AG10803 (cell line): ENCODE measurements at regions not wholly inside any gene's neighbourhood (a gene's known extent, or its start where the extent isn't known, plus 50 kb on each side); places are given as distances from the start of the nearest gene placed in this dataset.
"Not testable (repeated sequence)": the region's sequence is repeated elsewhere in the genome, so short reads cannot be mapped to it uniquely, and the experiment has no call there.

Experiments
- DNase-seq: peaks from one replicate; pipeline ENCODE4 v3.0.0; 2010; ENCODE audit warnings: low read depth
- H3K4me3 ChIP-seq: 2 replicates; pipeline ENCODE4 v1.5.1; 2011; ENCODE audit warnings: mild to moderate bottlenecking, low read length, control low read depth
- TF ChIP-seq, protein P1 (sequence below): conservative IDR thresholded peaks from 2 replicates; pipeline ENCODE4 v1.5.1; 2011; ENCODE audit warnings: mild to moderate bottlenecking, low read length, control low read depth, inconsistent platforms

DNA sequence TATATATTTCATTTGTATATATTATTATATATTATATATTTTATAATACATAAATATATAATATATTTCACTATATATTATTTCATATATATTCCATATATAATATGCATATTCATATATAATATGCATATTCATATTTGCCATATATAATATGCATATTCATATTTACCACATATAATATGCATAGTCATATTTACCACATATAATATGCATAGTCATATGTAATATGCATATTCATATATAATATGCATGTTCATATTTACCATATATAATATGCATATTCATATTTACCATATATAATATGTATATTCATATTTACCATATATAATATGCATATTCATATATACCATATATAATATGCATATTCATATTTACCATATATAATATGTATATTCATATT is 51.2 kb upstream of the GATA2 start:
- H3K4me3 ChIP-seq = no peak overlapping the region
- TF ChIP-seq, protein P1, sequence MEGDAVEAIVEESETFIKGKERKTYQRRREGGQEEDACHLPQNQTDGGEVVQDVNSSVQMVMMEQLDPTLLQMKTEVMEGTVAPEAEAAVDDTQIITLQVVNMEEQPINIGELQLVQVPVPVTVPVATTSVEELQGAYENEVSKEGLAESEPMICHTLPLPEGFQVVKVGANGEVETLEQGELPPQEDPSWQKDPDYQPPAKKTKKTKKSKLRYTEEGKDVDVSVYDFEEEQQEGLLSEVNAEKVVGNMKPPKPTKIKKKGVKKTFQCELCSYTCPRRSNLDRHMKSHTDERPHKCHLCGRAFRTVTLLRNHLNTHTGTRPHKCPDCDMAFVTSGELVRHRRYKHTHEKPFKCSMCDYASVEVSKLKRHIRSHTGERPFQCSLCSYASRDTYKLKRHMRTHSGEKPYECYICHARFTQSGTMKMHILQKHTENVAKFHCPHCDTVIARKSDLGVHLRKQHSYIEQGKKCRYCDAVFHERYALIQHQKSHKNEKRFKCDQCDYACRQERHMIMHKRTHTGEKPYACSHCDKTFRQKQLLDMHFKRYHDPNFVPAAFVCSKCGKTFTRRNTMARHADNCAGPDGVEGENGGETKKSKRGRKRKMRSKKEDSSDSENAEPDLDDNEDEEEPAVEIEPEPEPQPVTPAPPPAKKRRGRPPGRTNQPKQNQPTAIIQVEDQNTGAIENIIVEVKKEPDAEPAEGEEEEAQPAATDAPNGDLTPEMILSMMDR = no peak
- no peak for DNase-seq

DNA sequence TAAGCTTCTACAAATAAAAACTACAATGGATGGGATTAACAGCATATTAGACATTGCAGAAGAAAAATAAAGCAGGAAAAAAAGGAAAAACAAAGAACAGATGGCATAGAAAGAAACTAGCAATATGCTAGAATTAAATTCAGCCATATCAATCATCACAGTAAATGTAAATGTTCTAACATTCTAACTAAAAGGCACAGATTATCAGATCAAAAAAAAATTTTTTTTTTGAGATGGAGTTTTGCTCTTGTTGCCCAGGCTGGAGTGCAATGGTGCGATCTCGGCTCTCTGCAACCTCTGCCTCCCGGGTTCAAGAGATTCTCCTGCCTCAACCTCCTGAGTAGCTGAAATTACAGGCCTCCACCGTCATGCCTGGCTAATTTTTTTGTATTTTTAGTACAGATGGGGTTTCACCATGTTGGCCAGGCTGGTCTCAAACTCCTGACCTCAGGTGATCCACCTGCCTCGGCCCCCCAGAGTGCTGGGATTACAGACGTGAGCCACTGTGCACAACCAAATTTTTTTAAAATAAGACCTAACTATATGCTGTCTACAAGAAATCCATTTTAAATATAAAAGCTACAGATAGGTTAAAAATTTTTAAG is 50.7 kb upstream of the GATA2 start:
- H3K4me3 ChIP-seq, DNase-seq: not testable (repeated sequence)
